Mesenchymal stem cell (in vitro differentiated cells and primary cell): ENCODE measurements at regions not wholly inside any gene's neighbourhood (a gene's known extent, or its start where the extent isn't known, plus 50 kb on each side); places are given as distances from the start of the nearest gene placed in this dataset.

ENCODE experiments used
- DNase-seq: peaks from one replicate; pipeline ENCODE4 v3.0.0-alpha.2; 2013
- H2AFZ ChIP-seq: one replicate; pipeline ENCODE4 v1.6.1; 2013; ENCODE audit warnings: low read depth, mild to moderate bottlenecking, control low read depth, inconsistent platforms, low read length, moderate library complexity
- H2AK5ac ChIP-seq: 2 replicates; pipeline ENCODE4 v1.6.1; 2013; ENCODE audit warnings: low read length, moderate library complexity, mild to moderate bottlenecking, inconsistent platforms; ENCODE audit not compliant: severe bottlenecking
- H2BK120ac ChIP-seq: one replicate; pipeline ENCODE4 v1.6.1; 2013; ENCODE audit warnings: low read depth, mild to moderate bottlenecking, inconsistent platforms, low read length, moderate library complexity
- H2BK12ac ChIP-seq, 2 experiments: one replicate each; pipeline ENCODE4 v1.6.1; 2013; ENCODE audit warnings: inconsistent platforms in 2 of 2, low read length in 2 of 2, mild to moderate bottlenecking in 2 of 2, moderate library complexity in 2 of 2, control low read depth in 1 of 2
- H2BK15ac ChIP-seq: one replicate; pipeline ENCODE4 v1.6.1; 2013; ENCODE audit warnings: mild to moderate bottlenecking, low read depth, inconsistent platforms; ENCODE audit not compliant: poor library complexity, severe bottlenecking
- H2BK5ac ChIP-seq: 2 replicates; pipeline ENCODE4 v1.6.1; 2013; ENCODE audit warnings: low read depth, mild to moderate bottlenecking, low read length, control low read depth, inconsistent platforms; ENCODE audit not compliant: poor library complexity, severe bottlenecking
- H3K14ac ChIP-seq, 2 experiments: one replicate each; pipeline ENCODE4 v1.6.1; 2013; ENCODE audit warnings: inconsistent platforms in 2 of 2, low read length in 2 of 2, control low read depth in 1 of 2, mild to moderate bottlenecking in 1 of 2, moderate library complexity in 1 of 2
- H3K18ac ChIP-seq, 2 experiments: one replicate each; pipeline ENCODE4 v1.6.1; 2013; ENCODE audit warnings: inconsistent platforms in 2 of 2, low read length in 2 of 2, control low read depth in 1 of 2, low read depth in 1 of 2, mild to moderate bottlenecking in 1 of 2
- H3K23ac ChIP-seq, 2 experiments: one replicate each; pipeline ENCODE4 v1.6.1; 2013; ENCODE audit warnings: inconsistent platforms in 2 of 2, low read length in 2 of 2, mild to moderate bottlenecking in 2 of 2, moderate library complexity in 2 of 2, control low read depth in 1 of 2
- H3K27ac ChIP-seq: 2 replicates; pipeline ENCODE4 v1.5.1; 2013; ENCODE audit warnings: mild to moderate bottlenecking, moderate library complexity, low read length, control low read depth, inconsistent platforms; ENCODE audit not compliant: poor library complexity, severe bottlenecking
- H3K27me3 ChIP-seq, 2 experiments: 2 replicates each; pipeline versions ENCODE4 v1.6.1 to v1.7.0; 2013; ENCODE audit warnings: low read length in 2 of 2, mild to moderate bottlenecking in 2 of 2, moderate library complexity in 2 of 2, control low read depth in 1 of 2, inconsistent platforms in 1 of 2; ENCODE audit not compliant: control insufficient read depth in 1 of 2, insufficient read depth in 1 of 2
- H3K36me3 ChIP-seq, 2 experiments: 2 replicates each; pipeline versions ENCODE4 v1.6.1 to v1.7.0; 2013; ENCODE audit warnings: low read length in 2 of 2, control low read depth in 1 of 2, inconsistent platforms in 1 of 2, low read depth in 1 of 2, mild to moderate bottlenecking in 1 of 2; ENCODE audit not compliant: insufficient read depth in 2 of 2, control insufficient read depth in 1 of 2
- H3K4ac ChIP-seq, 2 experiments: one replicate each; pipeline ENCODE4 v1.6.1; 2013; ENCODE audit warnings: inconsistent platforms in 2 of 2, low read length in 2 of 2, mild to moderate bottlenecking in 2 of 2, moderate library complexity in 2 of 2, control low read depth in 1 of 2, low read depth in 1 of 2
- H3K4me1 ChIP-seq: 2 replicates; pipeline ENCODE4 v1.6.1; 2013; ENCODE audit warnings: low read depth, low read length, control low read depth; ENCODE audit not compliant: control insufficient read depth, insufficient read depth
- H3K4me2 ChIP-seq: 2 replicates; pipeline ENCODE4 v1.6.1; 2013; ENCODE audit warnings: low read length, mild to moderate bottlenecking, inconsistent platforms; ENCODE audit not compliant: poor library complexity, severe bottlenecking
- H3K4me3 ChIP-seq, 2 experiments: 2 replicates each; pipeline versions ENCODE4 v1.5.1 to v1.7.0; 2013; ENCODE audit warnings: low read length in 2 of 2, mild to moderate bottlenecking in 2 of 2, control low read depth in 1 of 2, low read depth in 1 of 2; ENCODE audit not compliant: insufficient read depth in 1 of 2
- H3K79me1 ChIP-seq: replicated peaks from 2 replicates; pipeline ENCODE4 v1.6.1; 2013; ENCODE audit warnings: mild to moderate bottlenecking, control low read depth, low read length, inconsistent platforms; ENCODE audit not compliant: poor library complexity, severe bottlenecking
- H3K9ac ChIP-seq: 2 replicates; pipeline ENCODE4 v1.7.0; 2013; ENCODE audit warnings: mild to moderate bottlenecking, low read length, moderate library complexity
- H3K9me3 ChIP-seq: 2 replicates; pipeline ENCODE4 v1.7.0; 2013; ENCODE audit warnings: mild to moderate bottlenecking, low read length; ENCODE audit not compliant: control insufficient read depth
- H4K8ac ChIP-seq: one replicate; pipeline ENCODE4 v1.6.1; 2013; ENCODE audit warnings: inconsistent platforms, mild to moderate bottlenecking, low read length, moderate library complexity
- H4K91ac ChIP-seq: one replicate; pipeline ENCODE4 v1.6.1; 2013; ENCODE audit warnings: mild to moderate bottlenecking, low read length, inconsistent platforms
- whole genome bisulfite sequencing: methylation state at CpG from one replicate; pipeline ENCODE4 v1.1.7; 2013; ENCODE audit warnings: mixed read lengths; 5-methylcytosine and 5-hydroxymethylcytosine counted together

- no peak overlapping the region for H3K27ac ChIP-seq
- no peak overlapping the region for H2AK5ac ChIP-seq
- H3K36me3 ChIP-seq = no peaks in the 10 kb centered on the region
- no peaks in the 10 kb centered on the region for H3K4me1 ChIP-seq
- no peak overlapping the region for H3K18ac ChIP-seq
- H2BK5ac ChIP-seq = no peak overlapping the region
- no peak overlapping the region for H3K4ac ChIP-seq
- H2AFZ ChIP-seq = no peak overlapping the region
- no peak overlapping the region for H3K14ac ChIP-seq
- no peak overlapping the region for H3K4me3 ChIP-seq
- no peak overlapping the region for H3K23ac ChIP-seq
- H2BK12ac ChIP-seq = no peak overlapping the region
- H2BK15ac ChIP-seq = no peak overlapping the region
- H3K27me3 ChIP-seq = no peaks in the 10 kb centered on the region
- H4K8ac ChIP-seq = no peak overlapping the region
- H3K9me3 ChIP-seq = no peaks in the 10 kb centered on the region
- H3K9ac ChIP-seq = no peak overlapping the region
- H4K91ac ChIP-seq = no peak overlapping the region
- DNase-seq = no peak
- H2BK120ac ChIP-seq = no peak overlapping the region
- H3K4me2 ChIP-seq = no peak overlapping the region
- no peaks in the 10 kb centered on the region for H3K79me1 ChIP-seq
Measured at GRCh38 chr1:216794586-216794985, 71.4 kb upstream of the ESRRG start.

GRCh38 chr1:216793973-216794372 is 70.7 kb upstream of the ESRRG start:
- no peak overlapping the region for H3K27ac ChIP-seq
- H3K18ac ChIP-seq = no peak overlapping the region
- H4K91ac ChIP-seq = no peak overlapping the region
- H2AK5ac ChIP-seq = no peak overlapping the region
- no peak overlapping the region for H3K4me2 ChIP-seq
- H3K14ac ChIP-seq = no peak overlapping the region
- H3K27me3 ChIP-seq = no peaks in the 10 kb centered on the region
- H3K9ac ChIP-seq = no peak overlapping the region
- H3K36me3 ChIP-seq = no peaks in the 10 kb centered on the region
- no peak overlapping the region for H2BK120ac ChIP-seq
- no peak overlapping the region for H3K4me3 ChIP-seq
- H3K9me3 ChIP-seq = no peaks in the 10 kb centered on the region
- no peaks in the 10 kb centered on the region for H3K79me1 ChIP-seq
- no peak overlapping the region for H2BK5ac ChIP-seq
- H3K23ac ChIP-seq = no peak overlapping the region
- no peak overlapping the region for H2BK12ac ChIP-seq
- DNase-seq = no peak
- no peak overlapping the region for H2AFZ ChIP-seq
- no peak overlapping the region for H4K8ac ChIP-seq
- H3K4me1 ChIP-seq = no peaks in the 10 kb centered on the region
- no peak overlapping the region for H2BK15ac ChIP-seq
- 92% methylated on average over 3 of the region's 4 CpGs for WGBS
- H3K4ac ChIP-seq = no peak overlapping the region

DNA sequence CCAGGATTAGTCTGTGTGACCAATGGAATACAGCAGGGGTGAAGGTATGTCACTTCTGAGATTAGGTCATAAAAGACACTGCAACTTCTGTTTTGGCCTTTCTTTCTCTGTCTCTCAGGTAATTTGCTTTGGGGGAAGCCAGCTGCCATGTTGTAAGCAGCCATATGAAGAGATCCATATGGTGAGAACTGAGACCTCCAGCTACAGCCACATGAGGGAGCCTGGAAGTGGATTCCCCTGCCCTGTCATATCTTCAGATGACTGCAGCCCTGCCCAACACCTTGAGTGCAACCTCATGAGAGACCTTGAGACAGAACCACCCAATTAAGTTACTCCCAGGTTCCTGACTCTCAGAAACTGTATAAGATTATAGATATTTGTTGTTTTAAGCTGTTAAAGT is 70.1 kb upstream of the ESRRG start:
- Histone ChIP-seq H3K9me3 (no peaks in the 10 kb centered on the region), H2BK12ac (no peak overlapping the region), H3K4me2 (peak overlapping the region; percentile 6), H3K23ac (no peak overlapping the region), H2AFZ (no peak overlapping the region), H3K14ac (no peak overlapping the region), H3K36me3 (no peaks in the 10 kb centered on the region), H3K27ac (no peak overlapping the region), H4K8ac (no peak overlapping the region), H3K4ac (no peak overlapping the region), H2AK5ac (no peak overlapping the region), H2BK120ac (no peak overlapping the region), H2BK15ac (no peak overlapping the region), H3K27me3 (no peaks in the 10 kb centered on the region), H2BK5ac (no peak overlapping the region), H3K9ac (no peak overlapping the region), H3K4me1 (no peaks in the 10 kb centered on the region), H3K18ac (no peak overlapping the region), H3K79me1 (no peaks in the 10 kb centered on the region), H4K91ac (no peak overlapping the region), H3K4me3 (no peak overlapping the region)
- DNase-seq = no peak

DNA sequence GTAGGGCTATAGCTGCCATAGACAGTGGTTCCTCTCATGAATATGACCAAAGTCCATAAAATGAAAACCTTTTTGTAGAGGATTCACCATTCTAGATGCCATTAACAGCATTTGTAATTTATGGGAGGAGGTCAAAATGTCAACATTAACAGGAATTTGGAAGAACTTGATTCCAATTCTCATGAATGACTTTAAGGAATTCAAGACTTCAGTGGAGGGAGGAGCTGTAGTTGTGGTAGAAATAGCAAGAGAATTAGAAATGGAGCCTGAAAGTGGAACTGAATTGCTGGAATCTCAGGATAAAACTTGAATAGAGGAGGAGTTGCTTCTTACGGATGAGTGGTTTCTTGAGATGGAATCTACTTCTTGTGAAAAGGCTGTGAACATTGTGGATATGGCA is 65.4 kb upstream of the ESRRG start:
- no peak overlapping the region for H3K4me3 ChIP-seq
- no peaks in the 10 kb centered on the region for H3K9me3 ChIP-seq
- no peaks in the 10 kb centered on the region for H3K36me3 ChIP-seq
- H4K8ac ChIP-seq = no peak overlapping the region
- no peak overlapping the region for H3K18ac ChIP-seq
- no peak overlapping the region for H3K9ac ChIP-seq
- H3K27ac ChIP-seq = no peak overlapping the region
- H2BK120ac ChIP-seq = no peak overlapping the region
- no peak overlapping the region for H4K91ac ChIP-seq
- WGBS = 97% methylated on average over 1 of the region's 1 CpG
- no peak overlapping the region for H2BK15ac ChIP-seq
- no peak overlapping the region for H3K4me2 ChIP-seq
- H3K14ac ChIP-seq = no peak overlapping the region
- H2BK12ac ChIP-seq = no peak overlapping the region
- DNase-seq = no peak
- no peak overlapping the region for H2AFZ ChIP-seq
- no peaks in the 10 kb centered on the region for H3K79me1 ChIP-seq
- no peak overlapping the region for H2AK5ac ChIP-seq
- no peak overlapping the region for H3K23ac ChIP-seq
- no peaks in the 10 kb centered on the region for H3K4me1 ChIP-seq
- H3K4ac ChIP-seq = no peak overlapping the region
- H2BK5ac ChIP-seq = no peak overlapping the region
- no peaks in the 10 kb centered on the region for H3K27me3 ChIP-seq
